Tibial nerve (tissue), 4 donors: ENCODE measurements at regions not wholly inside any gene's neighbourhood (a gene's known extent, or its start where the extent isn't known, plus 50 kb on each side); places are given as distances from the start of the nearest gene placed in this dataset.

ENCODE experiments used
- DNase-seq, 2 donors: peaks; one replicate each; pipeline ENCODE4 v3.0.0-alpha.2; 2019; ENCODE audit warnings: low spot score in 2 of 2
- H3K27ac ChIP-seq, 4 donors: fragments of 200-600 bp; sonication (generic) in 3 of 4; one replicate each; pipeline ENCODE4 v1.5.1; 2017 to 2019; ENCODE audit warnings: mild to moderate bottlenecking in 1 of 4
- H3K27me3 ChIP-seq, 2 donors: fragments of 200-600 bp; sonication (generic) in 1 of 2; one replicate each; pipeline versions ENCODE4 v1.5.1 to v1.6.0; 2017 to 2019
- H3K36me3 ChIP-seq, 3 donors: fragments of 200-600 bp; sonication (generic); one replicate each; pipeline ENCODE4 v1.5.1; 2018 to 2019
- H3K4me1 ChIP-seq, 4 donors: fragments of 200-600 bp; sonication (generic) in 3 of 4; one replicate each; pipeline ENCODE4 v1.5.1; 2017 to 2019
- H3K4me3 ChIP-seq, 4 donors: fragments of 200-600 bp; sonication (generic) in 3 of 4; one replicate each; pipeline ENCODE4 v1.5.1; 2017 to 2019; ENCODE audit warnings: mild to moderate bottlenecking in 1 of 4, moderate library complexity in 1 of 4
- H3K9me3 ChIP-seq, 4 donors: fragments of 200-600 bp; sonication (generic) in 3 of 4; one replicate each; pipeline ENCODE4 v1.5.1; 2017 to 2019
- CTCF ChIP-seq, 5 experiments: fragments of 200-600 bp in 3 of 5; fragments of 450-650 bp in 2 of 5; sonication (generic) in 3 of 5; IDR thresholded peaks; one replicate each; pipeline ENCODE4 v1.5.1; 2016 to 2019; ENCODE audit warnings: antibody characterized with exemption in 5 of 5, mild to moderate bottlenecking in 3 of 5, moderate library complexity in 2 of 5
- EP300 ChIP-seq, 2 donors: sonication (generic); formaldehyde crosslinking; IDR thresholded peaks; one replicate each; pipeline ENCODE4 v1.6.1; 2017; ENCODE audit warnings: antibody characterized with exemption in 2 of 2, mild to moderate bottlenecking in 1 of 2
- POLR2A ChIP-seq, 2 donors: fragments of 450-650 bp; IDR thresholded peaks; one replicate each; pipeline ENCODE4 v1.6.1; 2017; ENCODE audit warnings: antibody characterized with exemption in 2 of 2, mild to moderate bottlenecking in 2 of 2, moderate library complexity in 2 of 2
- WGBS, 2 donors: methylation state at CpG; one replicate each; pipeline ENCODE4 v1.1.5; 2018; 5-methylcytosine and 5-hydroxymethylcytosine counted together

- Histone ChIP-seq H3K27me3 (no peaks in the 10 kb centered on the region), H3K4me1 (no peaks in the 10 kb centered on the region), H3K4me3 (no peak overlapping the region), H3K36me3 (no peaks in the 10 kb centered on the region), H3K9me3 (no peaks in the 10 kb centered on the region), H3K27ac (no peak overlapping the region)
- WGBS, 2 donors = 40 to 58% methylated on average over 3 of the region's 3 CpGs
- DNase-seq = no peak
- no peak for TF ChIP-seq POLR2A (IDR thresholded peaks at IDR 0.05)
- no peak for TF ChIP-seq CTCF (IDR thresholded peaks at IDR 0.05)
- TF ChIP-seq EP300 (IDR thresholded peaks at IDR 0.05) = no peak
Observed at GRCh38 chr10:61346796-61347413, 106.3 kb downstream of the TMEM26 start.

- 93 to 98% methylated on average over 3 of the region's 3 CpGs for WGBS, 2 donors
- Histone ChIP-seq H3K4me1 (no peaks in the 10 kb centered on the region), H3K27ac (no peak overlapping the region), H3K9me3 (no peaks in the 10 kb centered on the region), H3K36me3 (no peaks in the 10 kb centered on the region), H3K27me3 (no peaks in the 10 kb centered on the region), H3K4me3 (no peak overlapping the region)
- TF ChIP-seq POLR2A (IDR thresholded peaks at IDR 0.05) (no peak), CTCF (IDR thresholded peaks at IDR 0.05) (no peak), EP300 (IDR thresholded peaks at IDR 0.05) (no peak)
- DNase-seq = no peak
Observed at GRCh38 chr10:61343796-61344195, 109.4 kb downstream of the TMEM26 start.

DNA sequence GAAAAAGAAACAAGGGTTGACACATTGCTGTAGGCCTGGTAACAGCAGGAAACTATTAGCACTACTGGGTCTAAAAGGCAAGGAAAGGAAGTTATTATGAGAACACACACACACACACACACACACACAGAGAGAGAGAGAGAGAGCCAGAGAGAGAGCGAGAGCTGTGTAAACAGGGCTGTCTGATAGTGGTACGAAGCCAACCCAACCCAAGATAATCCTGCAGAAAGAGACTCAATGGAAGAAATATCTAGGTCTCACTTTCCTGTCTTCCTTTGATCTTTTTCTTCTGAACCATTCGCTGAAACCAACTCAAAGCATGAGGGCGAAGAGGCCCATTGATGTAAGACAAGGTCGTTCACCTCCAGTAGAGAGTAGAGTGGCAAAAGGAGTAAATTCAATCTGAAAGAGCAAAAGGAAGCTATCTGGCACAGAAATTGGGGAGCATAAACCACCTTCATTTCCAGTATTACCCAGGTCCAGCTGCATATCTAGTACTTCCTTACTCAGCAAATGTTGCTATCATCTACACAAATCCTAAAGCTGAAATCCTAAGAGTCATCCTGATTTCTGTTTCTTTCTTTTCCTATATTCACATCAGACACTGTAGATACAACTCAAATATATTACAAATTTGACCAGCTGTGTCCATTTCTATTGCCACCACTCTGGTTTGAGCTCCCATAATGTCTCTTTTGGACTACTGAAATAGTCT is 110.2 kb downstream of the TMEM26 start:
- H3K4me3 ChIP-seq = no peak overlapping the region
- TF ChIP-seq POLR2A (IDR thresholded peaks at IDR 0.05) (no peak), CTCF (IDR thresholded peaks at IDR 0.05) (no peak), EP300 (IDR thresholded peaks at IDR 0.05) (no peak)
- DNase-seq = no peak
- WGBS, 2 donors = 81 to 83% methylated on average over 4 of the region's 5 CpGs
- H3K27ac ChIP-seq = no peak overlapping the region
- H3K36me3 ChIP-seq = no peaks in the 10 kb centered on the region
- H3K4me1 ChIP-seq = no peaks in the 10 kb centered on the region
- no peaks in the 10 kb centered on the region for H3K27me3 ChIP-seq
- H3K9me3 ChIP-seq = no peaks in the 10 kb centered on the region

DNA sequence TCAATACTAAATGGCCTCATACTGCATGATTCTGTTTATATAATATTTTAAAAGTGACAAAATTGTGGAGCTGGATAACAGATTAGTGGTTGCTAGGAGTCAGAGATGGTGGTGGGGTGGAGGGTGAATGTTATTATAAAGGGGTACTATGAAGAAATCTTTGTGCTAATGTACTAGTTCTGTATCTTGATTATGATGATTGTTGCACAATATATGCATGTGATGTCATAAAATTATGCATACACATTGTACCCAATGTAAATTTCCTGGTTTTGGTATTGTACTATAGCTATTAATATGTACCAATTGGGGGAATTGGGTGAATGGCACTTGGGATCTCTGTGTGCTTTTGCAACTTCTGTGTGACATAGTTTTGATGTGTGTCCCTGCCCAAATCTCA is 112.2 kb downstream of the TMEM26 start:
- no peaks in the 10 kb centered on the region for H3K9me3 ChIP-seq
- no peak overlapping the region for H3K4me3 ChIP-seq

More for the DNA sequence above, 112.2 kb downstream of the TMEM26 start:
- H3K27ac ChIP-seq = no peak overlapping the region
- no peaks in the 10 kb centered on the region for H3K36me3 ChIP-seq
- DNase-seq = no peak
- TF ChIP-seq POLR2A (IDR thresholded peaks at IDR 0.05) = no peak
- no peak for TF ChIP-seq CTCF (IDR thresholded peaks at IDR 0.05)
- no peaks in the 10 kb centered on the region for H3K27me3 ChIP-seq
- H3K4me1 ChIP-seq = no peaks in the 10 kb centered on the region
